ENCODE measurements at regions not wholly inside any gene's neighbourhood (a gene's known extent, or its start where the extent isn't known, plus 50 kb on each side); places are given as distances from the start of the nearest gene placed in this dataset.
"Not testable (repeated sequence)": the region's sequence is repeated elsewhere in the genome, so short reads cannot be mapped to it uniquely, and the experiment has no call there.

DNA sequence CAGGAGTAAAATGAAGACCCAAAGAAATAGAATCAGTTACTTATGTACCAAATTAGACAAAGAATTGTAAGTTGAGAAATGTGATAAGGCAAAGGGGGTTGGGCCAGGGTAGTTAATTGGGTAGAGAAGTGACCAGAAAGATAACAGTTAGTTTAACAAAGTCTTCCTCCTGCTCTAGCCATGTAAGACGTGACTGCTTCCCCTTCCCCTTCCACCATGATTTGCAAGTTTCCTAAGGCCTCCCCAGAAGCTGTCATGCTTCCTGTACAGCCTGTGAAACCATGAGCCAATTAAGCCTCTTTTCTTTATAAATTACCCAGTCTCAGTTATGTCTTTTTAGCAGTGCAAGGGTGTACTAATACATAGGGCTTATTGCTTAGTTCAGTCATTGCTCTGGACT is 142.0 kb upstream of the PDE4B start:
- H3K36me3 ChIP-seq (replicated peaks), result no peaks in the 10 kb centered on the region
- DNase-seq, result no peak
- TF ChIP-seq, protein P1, sequence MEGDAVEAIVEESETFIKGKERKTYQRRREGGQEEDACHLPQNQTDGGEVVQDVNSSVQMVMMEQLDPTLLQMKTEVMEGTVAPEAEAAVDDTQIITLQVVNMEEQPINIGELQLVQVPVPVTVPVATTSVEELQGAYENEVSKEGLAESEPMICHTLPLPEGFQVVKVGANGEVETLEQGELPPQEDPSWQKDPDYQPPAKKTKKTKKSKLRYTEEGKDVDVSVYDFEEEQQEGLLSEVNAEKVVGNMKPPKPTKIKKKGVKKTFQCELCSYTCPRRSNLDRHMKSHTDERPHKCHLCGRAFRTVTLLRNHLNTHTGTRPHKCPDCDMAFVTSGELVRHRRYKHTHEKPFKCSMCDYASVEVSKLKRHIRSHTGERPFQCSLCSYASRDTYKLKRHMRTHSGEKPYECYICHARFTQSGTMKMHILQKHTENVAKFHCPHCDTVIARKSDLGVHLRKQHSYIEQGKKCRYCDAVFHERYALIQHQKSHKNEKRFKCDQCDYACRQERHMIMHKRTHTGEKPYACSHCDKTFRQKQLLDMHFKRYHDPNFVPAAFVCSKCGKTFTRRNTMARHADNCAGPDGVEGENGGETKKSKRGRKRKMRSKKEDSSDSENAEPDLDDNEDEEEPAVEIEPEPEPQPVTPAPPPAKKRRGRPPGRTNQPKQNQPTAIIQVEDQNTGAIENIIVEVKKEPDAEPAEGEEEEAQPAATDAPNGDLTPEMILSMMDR (IDR thresholded peaks at IDR 0.05; ENCODE audit: low read depth, low read length, missing control alignments), result no peak
- no peaks in the 10 kb centered on the region for H3K27me3 ChIP-seq (replicated peaks)
- H3K27ac ChIP-seq, result no peak overlapping the region
- in situ Hi-C loops (cut with HindIII; ENCODE audit: low pct_ligation_motif_present, low sequenced_read_pairs), result no loop called here
- H3K4me3 ChIP-seq (ENCODE audit: low read depth, low read length), result no peak overlapping the region

DNA sequence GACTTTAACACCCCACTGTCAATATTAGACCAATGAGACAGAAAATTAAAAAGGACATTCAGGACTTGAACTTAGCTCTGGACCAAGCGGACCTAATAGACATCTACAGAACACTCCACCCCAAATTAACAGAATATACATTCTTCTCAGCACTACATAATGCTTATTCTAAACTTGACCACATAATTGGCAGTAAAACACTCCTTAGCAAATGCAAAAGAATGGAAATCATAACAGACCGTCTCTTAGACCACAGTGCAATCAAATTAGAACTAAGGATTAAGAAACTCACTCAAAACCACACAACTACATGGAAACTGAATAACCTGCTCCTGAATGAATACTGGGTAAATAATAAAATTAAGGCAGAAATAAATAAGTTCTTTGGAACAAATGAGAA is 138.2 kb upstream of the PDE4B start:
- DNase-seq; H3K4me3 ChIP-seq (ENCODE audit: low read depth, low read length); H3K36me3 ChIP-seq (replicated peaks); H3K27ac ChIP-seq; H3K27me3 ChIP-seq (replicated peaks); in situ Hi-C loops (cut with HindIII; ENCODE audit: low pct_ligation_motif_present, low sequenced_read_pairs): not testable (repeated sequence)

DNA sequence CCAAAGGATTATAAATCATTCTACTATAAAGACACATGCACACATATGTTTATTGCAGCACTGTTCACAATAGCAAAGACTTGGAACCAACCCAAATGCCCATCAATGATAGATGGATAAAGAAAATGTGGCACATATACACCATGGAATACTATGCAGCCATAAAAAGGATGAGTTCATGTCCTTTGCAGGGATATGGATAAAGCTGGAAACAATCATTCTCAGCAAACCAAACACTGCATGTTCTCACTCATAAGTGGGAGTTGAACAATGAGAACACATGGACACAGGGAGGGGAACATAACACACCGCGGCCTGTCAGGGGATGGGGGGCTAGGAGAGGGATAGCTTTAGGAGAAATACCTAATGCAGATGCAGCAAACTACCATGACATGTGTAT is 135.1 kb upstream of the PDE4B start:
- H3K27ac ChIP-seq; H3K4me3 ChIP-seq (ENCODE audit: low read depth, low read length); H3K27me3 ChIP-seq (replicated peaks); in situ Hi-C loops (cut with HindIII; ENCODE audit: low pct_ligation_motif_present, low sequenced_read_pairs); DNase-seq; H3K36me3 ChIP-seq (replicated peaks): not testable (repeated sequence)

DNA sequence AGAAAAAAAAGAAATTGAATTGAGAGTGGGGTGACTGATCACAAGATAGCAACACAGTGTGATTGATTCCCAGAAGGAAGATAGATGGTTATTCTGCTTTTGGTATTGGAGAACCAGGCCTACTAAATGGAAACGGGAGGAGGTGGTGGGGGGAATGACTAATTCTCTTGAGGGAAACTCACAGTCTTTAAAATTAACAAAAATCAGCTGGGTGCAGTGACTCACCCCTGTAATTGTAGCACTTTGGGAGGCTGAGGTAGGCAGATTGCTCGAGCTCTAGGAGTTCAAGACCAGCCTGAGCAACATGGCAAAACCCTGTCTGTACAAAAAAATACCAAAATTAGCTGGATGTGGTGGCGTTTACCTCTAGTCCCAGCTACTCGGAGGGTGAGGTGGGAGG is 134.6 kb upstream of the PDE4B start:
- no peaks in the 10 kb centered on the region for H3K36me3 ChIP-seq (replicated peaks)

DNA sequence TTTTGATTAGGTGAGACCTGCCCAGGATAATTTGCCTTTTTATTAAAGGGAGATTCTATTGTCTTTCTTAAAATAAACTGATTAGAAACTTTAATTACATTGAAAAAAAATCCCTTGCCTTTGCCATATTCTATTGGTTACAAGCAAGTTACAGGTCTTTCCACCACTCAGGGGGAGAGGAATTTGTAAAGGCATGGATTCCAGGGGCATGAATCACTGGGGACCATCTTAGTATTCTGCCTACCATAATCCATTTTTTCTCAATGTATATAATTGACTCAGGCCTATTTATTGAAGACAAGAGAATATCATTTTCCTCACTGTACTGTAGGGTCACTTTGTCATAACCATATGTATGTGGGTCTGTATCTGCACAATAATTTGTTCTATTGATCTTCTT is 124.3 kb upstream of the PDE4B start:
- H3K36me3 ChIP-seq (replicated peaks), result no peaks in the 10 kb centered on the region
- in situ Hi-C loops (cut with HindIII; ENCODE audit: low pct_ligation_motif_present, low sequenced_read_pairs), result no loop called here
- no peak for DNase-seq
- no peak overlapping the region for H3K4me3 ChIP-seq (ENCODE audit: low read depth, low read length)
- H3K27ac ChIP-seq, result no peak overlapping the region
- TF ChIP-seq, protein P1 (IDR thresholded peaks at IDR 0.05; ENCODE audit: low read depth, low read length, missing control alignments), result no peak
- H3K27me3 ChIP-seq (replicated peaks), result no peaks in the 10 kb centered on the region

More for the DNA sequence above, 134.6 kb upstream of the PDE4B start:
- TF ChIP-seq, protein P1 (IDR thresholded peaks at IDR 0.05; ENCODE audit: low read depth, low read length, missing control alignments), result no peak
- Histone ChIP-seq H3K4me3 (ENCODE audit: low read depth, low read length) (no peak overlapping the region), H3K27me3 (replicated peaks) (no peaks in the 10 kb centered on the region), H3K27ac (no peak overlapping the region)
- no peak for DNase-seq
- in situ Hi-C loops (cut with HindIII; ENCODE audit: low pct_ligation_motif_present, low sequenced_read_pairs), result no loop called here

DNA sequence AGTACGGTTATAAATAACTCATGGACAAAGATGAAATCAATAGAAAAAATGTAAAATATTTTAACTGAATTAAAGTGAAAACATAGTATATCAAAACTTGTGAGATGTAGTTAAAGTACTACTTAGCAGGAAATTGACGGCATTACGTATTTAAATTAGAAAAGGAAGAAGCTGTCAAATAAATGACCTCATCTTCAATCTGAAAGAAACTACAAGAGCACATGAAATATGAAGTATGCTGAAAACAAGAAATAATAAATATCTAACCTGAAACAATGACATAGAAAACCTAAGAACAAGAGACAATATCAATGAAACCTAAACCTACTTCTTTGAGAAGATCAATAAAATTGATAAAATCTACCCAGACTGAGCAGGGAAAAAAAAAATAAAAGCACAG is 122.2 kb upstream of the PDE4B start:
- in situ Hi-C loops (cut with HindIII; ENCODE audit: low pct_ligation_motif_present, low sequenced_read_pairs), result no loop called here
- H3K27me3 ChIP-seq (replicated peaks), result no peaks in the 10 kb centered on the region
- no peak for DNase-seq
- H3K4me3 ChIP-seq (ENCODE audit: low read depth, low read length), result no peak overlapping the region
- TF ChIP-seq, protein P1 (IDR thresholded peaks at IDR 0.05; ENCODE audit: low read depth, low read length, missing control alignments), result no peak
- no peak overlapping the region for H3K27ac ChIP-seq
- no peaks in the 10 kb centered on the region for H3K36me3 ChIP-seq (replicated peaks)

DNA sequence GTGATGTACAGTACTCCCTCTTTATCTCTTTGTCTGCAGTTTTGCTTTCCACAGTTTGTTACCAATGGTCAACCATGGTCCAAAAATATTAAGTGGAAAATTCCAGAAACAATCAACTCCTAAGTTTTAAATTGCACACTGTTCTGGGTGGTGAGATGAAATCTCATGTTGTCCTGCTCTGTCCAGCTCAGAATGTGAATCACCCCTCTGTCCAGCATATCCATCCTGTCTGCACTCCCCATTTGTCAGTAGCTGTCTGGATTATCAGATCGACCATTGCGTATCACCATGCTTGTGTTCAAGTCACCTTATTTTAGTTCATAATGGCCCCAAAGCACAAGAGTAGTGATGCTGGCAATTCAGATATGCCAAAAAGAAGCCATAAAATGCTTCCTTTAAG is 118.2 kb upstream of the PDE4B start:
- in situ Hi-C loops (cut with HindIII; ENCODE audit: low pct_ligation_motif_present, low sequenced_read_pairs), result no loop called here

More for the DNA sequence above, 118.2 kb upstream of the PDE4B start:
- no peak overlapping the region for H3K27ac ChIP-seq
- peak; percentile 19 for DNase-seq
- H3K36me3 ChIP-seq (replicated peaks), result no peaks in the 10 kb centered on the region
- H3K4me3 ChIP-seq (ENCODE audit: low read depth, low read length), result no peak overlapping the region
- TF ChIP-seq, protein P1 (IDR thresholded peaks at IDR 0.05; ENCODE audit: low read depth, low read length, missing control alignments), result no peak
- no peaks in the 10 kb centered on the region for H3K27me3 ChIP-seq (replicated peaks)
